ENCODE measurements at regions not wholly inside any gene's neighbourhood (a gene's known extent, or its start where the extent isn't known, plus 50 kb on each side); places are given as distances from the start of the nearest gene placed in this dataset.

- intact Hi-C loops (cut with DNase I): no loop called here
- DNase-seq (ENCODE audit: low spot score): no peak
These were observed 188.5 kb upstream of the IRX3 start for GRCh38 chr16:54475019-54475601.

GRCh38 chr16:54473226-54473993 lies 186.8 kb upstream of the IRX3 start:
- intact Hi-C loops (cut with DNase I): no loop called here
- no peak for DNase-seq (ENCODE audit: low spot score)

GRCh38 chr16:54467398-54467797 lies 180.8 kb upstream of the IRX3 start:
- intact Hi-C loops (cut with DNase I): no loop called here
- DNase-seq (ENCODE audit: low spot score): no peak

GRCh38 chr16:54466233-54466632 lies 179.6 kb upstream of the IRX3 start:
- no peak for DNase-seq (ENCODE audit: low spot score)
- intact Hi-C loops (cut with DNase I): no loop called here

- no peak for DNase-seq (ENCODE audit: low spot score)
- intact Hi-C loops (cut with DNase I): no loop called here
These were observed 178.5 kb upstream of the IRX3 start for GRCh38 chr16:54465063-54465462.

GRCh38 chr16:54462771-54463170 lies 176.2 kb upstream of the IRX3 start:
- no peak for DNase-seq (ENCODE audit: low spot score)
- intact Hi-C loops (cut with DNase I): no loop called here

GRCh38 chr16:54462151-54462651 lies 175.6 kb upstream of the IRX3 start:
- DNase-seq (ENCODE audit: low spot score): no peak
- intact Hi-C loops (cut with DNase I): no loop called here

- DNase-seq (ENCODE audit: low spot score): no peak
- intact Hi-C loops (cut with DNase I): no loop called here
These were observed 173.8 kb upstream of the IRX3 start for GRCh38 chr16:54460263-54460860.

GRCh38 chr16:54459509-54460262 lies 173.1 kb upstream of the IRX3 start:
- DNase-seq (ENCODE audit: low spot score): no peak
- intact Hi-C loops (cut with DNase I): no loop called here

- no peak for DNase-seq (ENCODE audit: low spot score)
- intact Hi-C loops (cut with DNase I): no loop called here
These were observed 172.3 kb upstream of the IRX3 start for GRCh38 chr16:54458923-54459322.

- intact Hi-C loops (cut with DNase I): no loop called here
- no peak for DNase-seq (ENCODE audit: low spot score)
These were observed 169.7 kb upstream of the IRX3 start for GRCh38 chr16:54456291-54456690.

- intact Hi-C loops (cut with DNase I): no loop called here
- DNase-seq (ENCODE audit: low spot score): no peak
These were observed 168.6 kb upstream of the IRX3 start for GRCh38 chr16:54455030-54455725.

- intact Hi-C loops (cut with DNase I): no loop called here
- DNase-seq (ENCODE audit: low spot score): no peak
These were observed 168.0 kb upstream of the IRX3 start for GRCh38 chr16:54454616-54455015.

GRCh38 chr16:54453871-54454270 lies 167.3 kb upstream of the IRX3 start:
- intact Hi-C loops (cut with DNase I): no loop called here
- no peak for DNase-seq (ENCODE audit: low spot score)

GRCh38 chr16:54447576-54448440 lies 161.2 kb upstream of the IRX3 start:
- intact Hi-C loops (cut with DNase I): no loop called here

GRCh38 chr16:54446639-54447038 lies 160.1 kb upstream of the IRX3 start:
- peak; percentile 91 for DNase-seq (ENCODE audit: low spot score)
- intact Hi-C loops (cut with DNase I): no loop called here

More at GRCh38 chr16:54447576-54448440, 161.2 kb upstream of the IRX3 start:
- DNase-seq (ENCODE audit: low spot score): no peak

- intact Hi-C loops (cut with DNase I): no loop called here
- no peak for DNase-seq (ENCODE audit: low spot score)
These were observed 158.4 kb upstream of the IRX3 start for GRCh38 chr16:54444851-54445458.

- intact Hi-C loops (cut with DNase I): no loop called here
- DNase-seq (ENCODE audit: low spot score): no peak
These were observed 157.3 kb upstream of the IRX3 start for GRCh38 chr16:54443839-54444238.

All from posterior vena cava (tissue), 2 donors.